Lower lobe of right lung (tissue), 2 donors: ENCODE measurements at regions not wholly inside any gene's neighbourhood (a gene's known extent, or its start where the extent isn't known, plus 50 kb on each side); places are given as distances from the start of the nearest gene placed in this dataset.

Experiments used
- ATAC-seq, 2 donors: fragments of 200-7000 bp; cut with Tn5 transposase; one replicate each; pipeline ENCODE4 v1.9.1; 2020 to 2022; ENCODE audit warnings: mild to moderate bottlenecking in 2 of 2, moderate library complexity in 2 of 2
- DNase-seq: peaks from one replicate; pipeline ENCODE4 v3.0.0-alpha.2; 2020
- H3K27ac ChIP-seq: fragments of 200-600 bp; one replicate; pipeline ENCODE4 v1.8.0; 2022
- H3K27me3 ChIP-seq: fragments of 200-600 bp; one replicate; pipeline ENCODE4 v1.8.0; 2022; ENCODE audit warnings: low read depth
- H3K36me3 ChIP-seq: fragments of 200-600 bp; one replicate; pipeline ENCODE4 v1.8.0; 2022; ENCODE audit warnings: mild to moderate bottlenecking
- H3K4me1 ChIP-seq: fragments of 200-600 bp; one replicate; pipeline ENCODE4 v1.8.0; 2022
- H3K4me3 ChIP-seq: fragments of 200-600 bp; one replicate; pipeline ENCODE4 v1.8.0; 2022; ENCODE audit warnings: mild to moderate bottlenecking
- H3K9me3 ChIP-seq: fragments of 200-600 bp; one replicate; pipeline ENCODE4 v1.8.0; 2022
- intact Hi-C: fragments of 100-400 bp; cut with DNase I; formaldehyde crosslinking; loops from one replicate; pipeline ENCODE4 v1.11.0; 2022
- TF ChIP-seq, protein P1 (sequence below): fragments of 200-600 bp; IDR thresholded peaks from one replicate; pipeline ENCODE4 v1.8.0; 2022; ENCODE audit warnings: antibody characterized with exemption, mild to moderate bottlenecking
- donor health status: DM: no; HTN: yes; CAD: no; lungs with severe emphysema.

- no peaks in the 10 kb centered on the region for H3K36me3 ChIP-seq
- no peaks in the 10 kb centered on the region for H3K27me3 ChIP-seq
- no peak for ATAC-seq
- H3K4me1 ChIP-seq, result no peaks in the 10 kb centered on the region
- intact Hi-C loops, result no loop called here
- no peak for DNase-seq
- no peak overlapping the region for H3K4me3 ChIP-seq
- TF ChIP-seq, protein P1, sequence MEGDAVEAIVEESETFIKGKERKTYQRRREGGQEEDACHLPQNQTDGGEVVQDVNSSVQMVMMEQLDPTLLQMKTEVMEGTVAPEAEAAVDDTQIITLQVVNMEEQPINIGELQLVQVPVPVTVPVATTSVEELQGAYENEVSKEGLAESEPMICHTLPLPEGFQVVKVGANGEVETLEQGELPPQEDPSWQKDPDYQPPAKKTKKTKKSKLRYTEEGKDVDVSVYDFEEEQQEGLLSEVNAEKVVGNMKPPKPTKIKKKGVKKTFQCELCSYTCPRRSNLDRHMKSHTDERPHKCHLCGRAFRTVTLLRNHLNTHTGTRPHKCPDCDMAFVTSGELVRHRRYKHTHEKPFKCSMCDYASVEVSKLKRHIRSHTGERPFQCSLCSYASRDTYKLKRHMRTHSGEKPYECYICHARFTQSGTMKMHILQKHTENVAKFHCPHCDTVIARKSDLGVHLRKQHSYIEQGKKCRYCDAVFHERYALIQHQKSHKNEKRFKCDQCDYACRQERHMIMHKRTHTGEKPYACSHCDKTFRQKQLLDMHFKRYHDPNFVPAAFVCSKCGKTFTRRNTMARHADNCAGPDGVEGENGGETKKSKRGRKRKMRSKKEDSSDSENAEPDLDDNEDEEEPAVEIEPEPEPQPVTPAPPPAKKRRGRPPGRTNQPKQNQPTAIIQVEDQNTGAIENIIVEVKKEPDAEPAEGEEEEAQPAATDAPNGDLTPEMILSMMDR, result no peak
- no peak overlapping the region for H3K27ac ChIP-seq
- no peaks in the 10 kb centered on the region for H3K9me3 ChIP-seq
Measured at GRCh38 chr4:188242041-188242440, 102.8 kb downstream of the TRIML1 start.

GRCh38 chr4:188245651-188246050, 106.4 kb downstream of the TRIML1 start:
- DNase-seq, result no peak
- H3K9me3 ChIP-seq, result no peaks in the 10 kb centered on the region
- no peaks in the 10 kb centered on the region for H3K36me3 ChIP-seq
- H3K27ac ChIP-seq, result no peak overlapping the region
- H3K4me1 ChIP-seq, result no peaks in the 10 kb centered on the region
- no peaks in the 10 kb centered on the region for H3K27me3 ChIP-seq
- TF ChIP-seq, protein P1, result no peak
- no peak for ATAC-seq
- no peak overlapping the region for H3K4me3 ChIP-seq
- intact Hi-C loops, result no loop called here

GRCh38 chr4:188246488-188246887, 107.2 kb downstream of the TRIML1 start:
- ATAC-seq (no peak), DNase-seq (no peak)
- Histone ChIP-seq H3K36me3 (no peaks in the 10 kb centered on the region), H3K27me3 (no peaks in the 10 kb centered on the region), H3K4me1 (no peaks in the 10 kb centered on the region), H3K4me3 (no peak overlapping the region), H3K27ac (no peak overlapping the region), H3K9me3 (no peaks in the 10 kb centered on the region)
- TF ChIP-seq, protein P1, result no peak
- intact Hi-C loops, result no loop called here

DNA sequence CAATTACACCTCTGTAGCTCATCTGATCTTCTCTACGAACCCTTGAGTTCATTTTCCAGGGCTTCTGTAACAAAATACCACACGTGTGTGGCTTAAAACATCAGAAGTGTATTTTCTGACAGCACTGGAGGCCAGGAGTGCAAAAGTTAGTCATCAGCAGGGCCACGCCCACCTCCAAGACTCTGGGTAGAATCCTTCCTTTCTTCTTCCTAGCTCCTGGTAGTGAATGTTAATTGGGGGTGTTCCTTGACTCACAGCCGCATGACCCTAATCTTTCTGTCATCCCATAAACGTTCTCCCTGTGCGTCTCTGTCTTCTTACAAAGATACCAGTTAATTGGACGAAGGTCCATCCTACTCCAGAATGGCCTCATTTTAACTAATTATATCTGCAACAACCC, 115.0 kb downstream of the TRIML1 start:
- TF ChIP-seq, protein P1, result no peak
- H3K9me3 ChIP-seq, result no peaks in the 10 kb centered on the region
- no peaks in the 10 kb centered on the region for H3K27me3 ChIP-seq
- DNase-seq (no peak), ATAC-seq (no peak)
- H3K36me3 ChIP-seq, result no peaks in the 10 kb centered on the region
- H3K4me1 ChIP-seq, result no peaks in the 10 kb centered on the region
- intact Hi-C loops, result no loop called here
- H3K27ac ChIP-seq, result no peak overlapping the region
- H3K4me3 ChIP-seq, result no peak overlapping the region

- DNase-seq, result no peak
- TF ChIP-seq, protein P1, result no peak
- no peaks in the 10 kb centered on the region for H3K27me3 ChIP-seq
- H3K4me3 ChIP-seq, result no peak overlapping the region
- H3K36me3 ChIP-seq, result no peaks in the 10 kb centered on the region
- no peaks in the 10 kb centered on the region for H3K4me1 ChIP-seq
- no peak for ATAC-seq
- no peak overlapping the region for H3K27ac ChIP-seq
- H3K9me3 ChIP-seq, result no peaks in the 10 kb centered on the region
- intact Hi-C loops, result no loop called here
Measured at GRCh38 chr4:188262464-188262863, 123.2 kb downstream of the TRIML1 start.

- ATAC-seq (no peak), DNase-seq (no peak)
- H3K27me3 ChIP-seq, result no peaks in the 10 kb centered on the region
- TF ChIP-seq, protein P1, result no peak
- intact Hi-C loops, result no loop called here
- no peak overlapping the region for H3K27ac ChIP-seq
- H3K36me3 ChIP-seq, result no peaks in the 10 kb centered on the region
- H3K9me3 ChIP-seq, result no peaks in the 10 kb centered on the region
- no peak overlapping the region for H3K4me3 ChIP-seq
- H3K4me1 ChIP-seq, result no peaks in the 10 kb centered on the region
Measured at GRCh38 chr4:188263321-188263720, 124.1 kb downstream of the TRIML1 start.
